Testis (tissue), 2 donors: ENCODE measurements at regions not wholly inside any gene's neighbourhood (a gene's known extent, or its start where the extent isn't known, plus 50 kb on each side); places are given as distances from the start of the nearest gene placed in this dataset.

ENCODE experiments used
- DNase-seq: peaks from one replicate; pipeline ENCODE4 v3.0.0-alpha.2; 2019
- H3K27ac ChIP-seq, 2 donors: fragments of 200-600 bp; sonication (generic); one replicate each; pipeline ENCODE4 v1.5.1; 2019
- H3K27me3 ChIP-seq: fragments of 200-600 bp; sonication (generic); one replicate; pipeline ENCODE4 v1.5.1; 2019
- H3K36me3 ChIP-seq: fragments of 200-600 bp; sonication (generic); one replicate; pipeline ENCODE4 v1.5.1; 2017; ENCODE audit warnings: low read depth; ENCODE audit errors: missing control alignments
- H3K4me1 ChIP-seq: fragments of 200-600 bp; sonication (generic); one replicate; pipeline ENCODE4 v1.5.1; 2019
- H3K4me3 ChIP-seq, 2 donors: fragments of 200-600 bp; sonication (generic); one replicate each; pipeline ENCODE4 v1.5.1; 2017 to 2019
- H3K9me3 ChIP-seq: fragments of 200-600 bp; sonication (generic); one replicate; pipeline ENCODE4 v1.5.1; 2017
- POLR2A ChIP-seq: fragments of 450-650 bp; IDR thresholded peaks from one replicate; pipeline ENCODE4 v1.6.1; 2017; ENCODE audit warnings: antibody characterized with exemption, mild to moderate bottlenecking, moderate library complexity
- WGBS, 2 donors: methylation state at CpG; one replicate each; pipeline ENCODE4 v1.1.5; 2018; 5-methylcytosine and 5-hydroxymethylcytosine counted together
- intact Hi-C: fragments of 100-400 bp; cut with DNase I; formaldehyde crosslinking; loops from one replicate; pipeline ENCODE4 v1.15.1; 2023; ENCODE audit warnings: low total_unique reads
- TF ChIP-seq, protein P1 (sequence below), 3 experiments: fragments of 450-650 bp in 2 of 3; fragments of 200-600 bp in 1 of 3; sonication (generic) in 1 of 3; IDR thresholded peaks; one replicate each; pipeline ENCODE4 v1.5.1; 2016 to 2019; ENCODE audit warnings: antibody characterized with exemption in 3 of 3, mild to moderate bottlenecking in 2 of 3, moderate library complexity in 1 of 3

DNA sequence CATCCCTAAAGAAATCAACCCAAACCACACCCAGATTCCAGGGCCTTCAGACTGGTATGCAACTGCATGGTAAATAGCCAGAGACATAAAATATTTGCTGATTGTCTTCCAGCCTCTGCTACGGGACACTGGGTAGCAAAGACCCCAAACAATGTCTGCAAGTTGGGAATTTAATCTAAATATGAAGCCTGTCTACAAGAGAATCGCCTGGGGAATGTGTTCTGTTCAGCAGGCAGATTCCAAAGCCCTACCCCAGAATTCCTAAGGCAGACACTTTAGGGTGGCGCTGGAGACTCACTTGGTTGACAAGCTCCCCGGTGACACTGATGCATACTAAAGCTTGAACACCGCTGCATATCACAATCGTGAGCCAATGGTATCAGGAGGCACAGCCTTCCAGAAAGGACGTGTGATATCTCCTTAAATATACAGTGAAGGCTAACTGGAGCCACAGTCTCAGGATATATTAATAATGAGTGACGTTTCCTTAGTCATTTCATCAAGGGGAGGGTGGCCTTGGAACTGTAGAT, 684.1 kb downstream of the NTRK3 start:
- Histone ChIP-seq H3K27me3 (no peaks in the 10 kb centered on the region), H3K27ac (no peak overlapping the region), H3K9me3 (no peaks in the 10 kb centered on the region), H3K36me3 (no peaks in the 10 kb centered on the region), H3K4me3 (no peak overlapping the region), H3K4me1 (no peaks in the 10 kb centered on the region)
- no peak for TF ChIP-seq POLR2A
- TF ChIP-seq, protein P1, sequence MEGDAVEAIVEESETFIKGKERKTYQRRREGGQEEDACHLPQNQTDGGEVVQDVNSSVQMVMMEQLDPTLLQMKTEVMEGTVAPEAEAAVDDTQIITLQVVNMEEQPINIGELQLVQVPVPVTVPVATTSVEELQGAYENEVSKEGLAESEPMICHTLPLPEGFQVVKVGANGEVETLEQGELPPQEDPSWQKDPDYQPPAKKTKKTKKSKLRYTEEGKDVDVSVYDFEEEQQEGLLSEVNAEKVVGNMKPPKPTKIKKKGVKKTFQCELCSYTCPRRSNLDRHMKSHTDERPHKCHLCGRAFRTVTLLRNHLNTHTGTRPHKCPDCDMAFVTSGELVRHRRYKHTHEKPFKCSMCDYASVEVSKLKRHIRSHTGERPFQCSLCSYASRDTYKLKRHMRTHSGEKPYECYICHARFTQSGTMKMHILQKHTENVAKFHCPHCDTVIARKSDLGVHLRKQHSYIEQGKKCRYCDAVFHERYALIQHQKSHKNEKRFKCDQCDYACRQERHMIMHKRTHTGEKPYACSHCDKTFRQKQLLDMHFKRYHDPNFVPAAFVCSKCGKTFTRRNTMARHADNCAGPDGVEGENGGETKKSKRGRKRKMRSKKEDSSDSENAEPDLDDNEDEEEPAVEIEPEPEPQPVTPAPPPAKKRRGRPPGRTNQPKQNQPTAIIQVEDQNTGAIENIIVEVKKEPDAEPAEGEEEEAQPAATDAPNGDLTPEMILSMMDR (IDR thresholded peaks at IDR 0.05): no peak
- 82 to 84% methylated on average over 8 of the region's 8 CpGs for WGBS, 2 donors
- DNase-seq: no peak
- intact Hi-C loops: no loop called here

DNA sequence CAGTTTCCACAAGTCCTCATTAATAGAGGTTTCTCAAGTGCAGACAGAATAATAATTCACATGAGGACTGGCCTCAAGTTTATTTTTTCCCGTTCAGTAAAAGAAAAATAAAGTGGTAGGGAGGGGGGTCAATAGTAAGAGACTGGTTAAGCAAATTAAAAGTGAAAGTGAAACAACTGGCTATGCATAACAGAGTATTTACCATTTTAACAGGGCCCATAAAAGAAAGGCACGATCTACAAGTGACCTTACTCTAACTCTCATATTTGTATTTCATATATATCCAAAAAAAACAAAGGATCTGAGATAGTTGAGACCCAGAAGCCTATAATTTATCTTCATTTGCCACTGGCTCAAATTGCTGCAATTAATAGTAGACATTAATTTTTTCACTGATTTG, 686.3 kb downstream of the NTRK3 start:
- H3K27ac ChIP-seq: no peak overlapping the region
- H3K36me3 ChIP-seq: no peaks in the 10 kb centered on the region
- H3K4me3 ChIP-seq: no peak overlapping the region
- no peaks in the 10 kb centered on the region for H3K27me3 ChIP-seq
- no peak for DNase-seq
- WGBS, 2 donors: 47 to 50% methylated on average over 2 of the region's 2 CpGs
- no peaks in the 10 kb centered on the region for H3K9me3 ChIP-seq
- intact Hi-C loops: no loop called here
- H3K4me1 ChIP-seq: no peaks in the 10 kb centered on the region
- TF ChIP-seq, protein P1 (IDR thresholded peaks at IDR 0.05): no peak
- TF ChIP-seq POLR2A: no peak

DNA sequence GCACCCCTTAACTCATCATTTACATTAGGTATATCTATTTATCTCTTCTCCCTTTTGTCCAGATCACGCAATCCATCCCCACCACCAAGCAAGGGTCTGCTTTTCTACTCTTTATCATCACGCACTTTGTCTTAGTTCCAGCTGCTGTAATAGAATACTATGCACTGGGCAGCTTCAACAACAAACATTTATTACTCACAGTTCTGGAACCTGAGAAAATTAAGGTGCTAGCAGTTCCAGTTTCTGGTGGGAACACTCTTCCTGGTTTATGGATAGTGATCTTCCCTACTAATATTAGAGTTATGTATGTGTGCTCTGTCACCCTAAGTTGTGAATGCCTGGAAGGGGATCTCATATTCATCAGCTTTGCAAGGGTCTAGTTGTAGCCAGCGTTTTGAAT, 687.0 kb downstream of the NTRK3 start:
- intact Hi-C loops: no loop called here
- Histone ChIP-seq H3K9me3 (no peaks in the 10 kb centered on the region), H3K27ac (no peak overlapping the region), H3K4me1 (no peaks in the 10 kb centered on the region), H3K27me3 (no peaks in the 10 kb centered on the region), H3K4me3 (no peak overlapping the region), H3K36me3 (no peaks in the 10 kb centered on the region)
- WGBS, 2 donors: 85 to 92% methylated on average over 3 of the region's 3 CpGs
- TF ChIP-seq, protein P1 (IDR thresholded peaks at IDR 0.05): no peak
- TF ChIP-seq POLR2A: no peak
- no peak for DNase-seq

DNA sequence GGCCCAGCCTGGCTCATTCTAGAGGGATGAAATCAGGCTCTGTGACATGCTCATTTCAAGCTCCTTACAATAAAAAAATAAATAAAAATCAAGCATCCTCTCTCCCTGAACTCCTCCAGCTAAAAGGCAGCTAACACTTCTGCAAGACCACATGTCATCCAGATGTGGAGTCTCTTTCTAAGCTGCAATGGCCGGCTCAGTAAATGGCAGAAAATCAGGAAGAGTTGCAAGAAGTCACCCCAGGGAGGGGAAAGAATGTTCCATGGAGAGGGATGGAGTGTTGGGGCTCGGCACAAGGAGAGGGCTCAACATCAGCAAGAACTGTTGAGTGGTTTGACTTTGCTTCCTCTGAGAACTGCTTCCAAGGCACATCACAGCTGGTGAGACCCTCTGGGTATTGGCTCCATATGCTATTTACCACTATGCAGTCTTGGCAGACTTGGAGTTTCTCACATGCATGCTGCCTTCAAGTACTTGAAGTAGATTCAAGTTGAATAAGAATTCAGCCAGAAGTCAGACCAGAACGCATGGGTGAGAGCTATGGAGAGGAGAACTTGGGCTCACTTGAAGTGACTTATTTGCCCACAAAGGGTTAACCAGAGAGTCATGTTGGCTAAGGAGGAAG, 689.0 kb downstream of the NTRK3 start:
- Histone ChIP-seq H3K27ac (no peak overlapping the region), H3K4me1 (no peaks in the 10 kb centered on the region), H3K36me3 (no peaks in the 10 kb centered on the region), H3K9me3 (no peaks in the 10 kb centered on the region), H3K4me3 (no peak overlapping the region), H3K27me3 (no peaks in the 10 kb centered on the region)
- intact Hi-C loops: no loop called here
- no peak for TF ChIP-seq POLR2A
- TF ChIP-seq, protein P1 (IDR thresholded peaks at IDR 0.05): no peak
- no peak for DNase-seq
- WGBS, 2 donors: 64 to 67% methylated on average over 3 of the region's 3 CpGs

DNA sequence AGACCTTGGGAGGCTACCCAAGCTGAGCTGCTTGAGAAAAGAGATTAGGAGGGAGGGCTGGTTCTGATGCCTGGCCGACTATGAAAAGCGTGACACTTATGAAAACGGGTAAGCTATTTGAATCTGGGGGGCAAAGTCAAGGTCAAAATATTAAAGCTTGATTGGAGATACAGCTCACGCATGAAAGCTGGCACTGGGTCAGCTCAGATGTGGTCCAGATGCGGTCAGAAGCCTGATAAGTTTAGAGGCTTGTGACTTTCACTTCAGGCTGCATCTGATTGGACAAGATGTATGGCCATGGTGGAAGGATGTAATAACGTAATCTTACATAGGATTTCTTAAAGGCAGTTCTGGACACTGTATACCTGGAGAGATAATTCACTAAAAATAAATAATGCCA, 690.3 kb downstream of the NTRK3 start:
- 57 to 65% methylated on average over 6 of the region's 6 CpGs for WGBS, 2 donors
- no peaks in the 10 kb centered on the region for H3K36me3 ChIP-seq
- TF ChIP-seq, protein P1 (IDR thresholded peaks at IDR 0.05): no peak
- no peak for DNase-seq
- no peaks in the 10 kb centered on the region for H3K9me3 ChIP-seq
- H3K27ac ChIP-seq: no peak overlapping the region
- no peaks in the 10 kb centered on the region for H3K27me3 ChIP-seq
- no peaks in the 10 kb centered on the region for H3K4me1 ChIP-seq
- no peak overlapping the region for H3K4me3 ChIP-seq
- intact Hi-C loops: no loop called here
